ENCODE measurements at regions not wholly inside any gene's neighbourhood (a gene's known extent, or its start where the extent isn't known, plus 50 kb on each side); places are given as distances from the start of the nearest gene placed in this dataset.

DNA sequence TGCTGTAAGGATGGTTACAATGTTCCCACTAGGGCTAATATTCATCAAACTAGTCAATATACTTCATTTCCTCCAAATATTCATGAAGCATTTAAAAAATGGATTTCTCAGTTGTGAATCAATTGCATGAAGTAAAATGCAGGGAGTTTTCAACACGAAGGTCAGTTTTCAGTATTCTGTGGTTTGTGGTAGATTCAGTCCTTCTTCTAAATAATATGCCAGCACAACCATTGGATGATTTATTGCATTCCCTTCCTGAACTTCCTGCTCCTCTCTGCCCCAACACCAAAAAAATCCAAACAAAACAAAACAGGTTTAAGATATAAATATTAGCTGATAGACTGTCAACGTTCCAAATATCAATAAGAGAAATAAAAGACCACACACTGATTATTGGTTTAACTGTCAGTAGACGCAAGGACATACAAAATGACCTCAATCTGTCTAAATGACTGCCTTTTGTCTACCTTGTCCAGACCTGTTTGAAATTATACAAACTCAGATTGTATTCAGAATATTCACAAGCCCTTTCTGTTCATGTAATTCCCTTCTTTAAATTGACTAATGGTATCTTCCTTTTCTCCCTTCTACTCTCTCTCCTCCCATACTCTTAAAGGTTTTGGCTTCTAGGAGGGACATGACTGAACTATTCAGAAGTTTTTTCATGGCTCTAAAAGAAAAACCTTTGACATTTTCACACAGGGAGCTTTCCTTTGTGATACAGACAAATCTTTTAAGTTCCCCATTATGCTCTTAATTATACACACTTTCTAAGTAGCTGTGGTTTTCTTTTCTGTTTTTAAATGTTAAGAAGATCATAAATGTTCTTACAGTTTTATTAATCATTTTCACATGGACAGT lies 92.6 kb upstream of the STT3B start:
- no peak for TF ChIP-seq ZNF747 (CRISPR knock-in tag; IDR thresholded peaks at IDR 0.05; ENCODE audit: borderline replicate concordance)
- TF ChIP-seq KLF16 (CRISPR knock-in tag; IDR thresholded peaks at IDR 0.05): no peak
- no peak for TF ChIP-seq POLR2A (IDR thresholded peaks at IDR 0.05; ENCODE audit: insufficient read depth in 1 of 2, low read depth in 2 of 2, low read length in 2 of 2)
- no peak for TF ChIP-seq KAT8 (CRISPR knock-in tag; IDR thresholded peaks at IDR 0.05)

Data from HepG2 (cell line).